ENCODE measurements at regions not wholly inside any gene's neighbourhood (a gene's known extent, or its start where the extent isn't known, plus 50 kb on each side); places are given as distances from the start of the nearest gene placed in this dataset.
"Not testable (repeated sequence)": the region's sequence is repeated elsewhere in the genome, so short reads cannot be mapped to it uniquely, and the experiment has no call there.

DNA sequence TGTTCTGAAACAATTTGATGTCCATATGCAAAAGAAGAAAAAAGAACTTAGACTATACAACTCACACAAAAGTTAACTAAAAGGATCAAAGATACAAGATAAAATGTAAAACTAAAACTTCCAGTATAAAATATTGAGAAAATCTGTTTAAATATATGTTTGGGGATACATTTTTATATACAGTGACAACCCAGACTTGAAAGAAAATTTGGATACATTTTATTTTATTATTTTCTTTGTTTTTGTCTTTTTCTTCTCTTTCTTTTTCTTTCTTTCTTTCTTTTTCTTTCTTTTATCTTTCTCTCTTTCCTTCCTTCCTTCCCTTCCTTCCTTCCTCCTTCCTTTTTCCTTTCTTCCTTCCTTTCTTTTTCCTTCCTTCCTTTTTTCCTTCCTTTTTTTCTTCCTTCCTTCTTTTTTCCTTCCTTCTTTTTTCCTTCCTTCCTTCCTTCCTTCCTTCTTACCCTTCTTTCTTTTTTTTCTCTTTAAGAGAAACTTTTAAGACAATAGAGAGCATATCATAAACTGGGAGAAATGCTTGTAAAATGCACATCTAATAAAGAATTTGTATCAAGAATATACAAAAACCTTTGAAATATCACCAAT is 954.5 kb upstream of the LRFN5 start:
- Histone ChIP-seq H3K9ac (ENCODE audit: low read length) (no peak overlapping the region), H3K4me1 (ENCODE audit: control insufficient read depth, insufficient read depth, low read length) (no peaks in the 10 kb centered on the region), H3K27me3 (replicated peaks; ENCODE audit: control insufficient read depth, insufficient read depth, low read length) (no peaks in the 10 kb centered on the region), H3K4me3 (ENCODE audit: low read length) (no peak overlapping the region), H3K9me3 (ENCODE audit: control insufficient read depth, low read length) (no peaks in the 10 kb centered on the region), H3K36me3 (ENCODE audit: control insufficient read depth, insufficient read depth, low read length, severe bottlenecking) (no peaks in the 10 kb centered on the region)
- DNase-seq (ENCODE audit: low read depth), result no peak

DNA sequence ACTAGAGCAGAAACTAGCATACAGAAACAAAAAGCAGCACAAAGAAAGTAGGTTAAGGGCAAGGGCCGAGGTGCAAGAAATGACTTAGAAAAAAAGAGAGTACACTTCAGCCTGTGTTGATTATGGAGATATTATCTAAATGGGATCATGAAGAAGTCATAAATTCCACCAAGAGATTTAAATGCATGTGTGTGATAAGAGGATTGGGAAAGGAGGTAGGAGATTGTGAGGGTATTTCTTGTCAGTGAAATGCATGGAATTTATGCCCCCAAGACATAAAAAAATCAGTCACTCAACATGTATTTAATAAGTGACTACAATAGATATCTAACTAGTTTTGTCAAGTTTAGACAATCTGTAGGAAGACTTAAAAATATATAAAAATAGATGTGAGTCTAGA is 976.2 kb upstream of the LRFN5 start:
- no peaks in the 10 kb centered on the region for H3K27me3 ChIP-seq (replicated peaks; ENCODE audit: control insufficient read depth, insufficient read depth, low read length)
- DNase-seq (ENCODE audit: low read depth), result no peak
- no peak overlapping the region for H3K9ac ChIP-seq (ENCODE audit: low read length)
- no peaks in the 10 kb centered on the region for H3K36me3 ChIP-seq (ENCODE audit: control insufficient read depth, insufficient read depth, low read length, severe bottlenecking)
- no peaks in the 10 kb centered on the region for H3K9me3 ChIP-seq (ENCODE audit: control insufficient read depth, low read length)
- H3K4me3 ChIP-seq (ENCODE audit: low read length), result no peak overlapping the region
- H3K4me1 ChIP-seq (ENCODE audit: control insufficient read depth, insufficient read depth, low read length), result no peaks in the 10 kb centered on the region

DNA sequence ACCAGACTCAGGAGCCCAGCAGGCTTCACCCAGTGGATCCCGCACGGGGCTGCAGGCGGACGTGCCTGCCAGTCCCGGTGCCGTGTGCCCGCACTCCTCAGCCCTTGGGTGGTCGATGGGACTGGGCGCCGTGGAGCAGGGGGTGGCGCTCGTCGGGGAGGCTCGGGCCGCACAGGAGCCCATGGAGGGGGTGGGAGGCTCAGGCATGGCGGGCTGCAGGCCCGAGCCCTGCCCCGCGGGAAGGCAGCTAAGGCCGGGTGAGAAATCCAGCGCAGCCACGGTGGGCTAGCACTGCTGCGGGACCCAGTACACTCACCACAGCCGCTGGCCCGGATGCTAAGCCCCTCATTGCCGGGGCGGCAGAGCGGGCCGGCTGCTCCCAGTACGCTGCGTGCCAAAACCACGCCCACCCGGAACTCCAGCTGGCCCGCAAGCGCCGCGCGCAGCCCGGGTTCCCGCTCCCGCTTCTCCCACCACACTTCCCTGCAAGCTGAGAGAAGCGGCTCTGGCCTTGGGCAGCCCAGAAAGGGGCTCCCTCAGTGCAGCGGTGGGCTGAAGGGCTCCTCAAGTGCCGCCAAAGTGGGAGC is 977.0 kb upstream of the LRFN5 start:
- H3K9me3 ChIP-seq (ENCODE audit: control insufficient read depth, low read length); H3K27me3 ChIP-seq (replicated peaks; ENCODE audit: control insufficient read depth, insufficient read depth, low read length); H3K4me3 ChIP-seq (ENCODE audit: low read length); H3K9ac ChIP-seq (ENCODE audit: low read length); H3K36me3 ChIP-seq (ENCODE audit: control insufficient read depth, insufficient read depth, low read length, severe bottlenecking); DNase-seq (ENCODE audit: low read depth); H3K4me1 ChIP-seq (ENCODE audit: control insufficient read depth, insufficient read depth, low read length): not testable (repeated sequence)

DNA sequence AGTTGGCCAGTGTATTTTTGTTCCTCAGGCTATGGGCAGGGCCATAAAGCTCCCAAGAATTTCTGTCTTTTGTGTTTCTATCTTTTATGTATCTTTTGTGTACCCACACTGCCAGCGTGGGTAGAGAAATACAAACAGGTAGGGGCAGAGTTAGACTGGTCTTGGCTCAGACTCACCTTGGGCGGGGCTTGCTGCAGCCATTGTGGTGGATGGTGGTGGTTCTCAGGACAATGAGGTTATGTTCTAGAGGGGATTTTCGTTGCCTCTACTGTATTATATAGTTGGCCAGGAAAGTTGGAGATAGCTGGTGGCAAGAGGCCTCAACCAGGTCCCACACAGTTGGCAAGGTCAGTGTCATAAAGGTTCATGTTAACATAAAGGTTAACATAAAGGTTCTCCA is 977.5 kb upstream of the LRFN5 start:
- DNase-seq (ENCODE audit: low read depth), result no peak
- Histone ChIP-seq H3K9me3 (ENCODE audit: control insufficient read depth, low read length) (no peaks in the 10 kb centered on the region), H3K4me3 (ENCODE audit: low read length) (no peak overlapping the region), H3K9ac (ENCODE audit: low read length) (no peak overlapping the region), H3K36me3 (ENCODE audit: control insufficient read depth, insufficient read depth, low read length, severe bottlenecking) (no peaks in the 10 kb centered on the region), H3K27me3 (replicated peaks; ENCODE audit: control insufficient read depth, insufficient read depth, low read length) (no peaks in the 10 kb centered on the region), H3K4me1 (ENCODE audit: control insufficient read depth, insufficient read depth, low read length) (no peaks in the 10 kb centered on the region)

DNA sequence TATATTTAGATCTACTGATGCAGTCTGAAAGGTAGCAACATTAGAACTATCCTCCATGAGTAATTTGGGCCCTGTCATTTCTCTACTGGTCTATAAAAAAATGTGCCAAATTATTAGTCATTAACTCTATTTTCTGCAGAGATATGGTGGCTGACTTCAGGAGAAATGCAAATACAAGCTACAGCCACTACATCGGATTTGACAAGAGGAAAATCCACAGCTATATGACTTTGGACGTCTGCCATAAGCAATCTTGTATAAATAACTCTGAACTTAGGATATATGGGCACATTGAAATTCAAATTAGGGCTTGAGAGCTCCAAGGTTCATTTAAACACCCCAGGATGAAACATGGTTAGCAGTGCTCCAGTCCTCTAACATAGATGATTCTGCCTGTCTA is 983.0 kb upstream of the LRFN5 start:
- Histone ChIP-seq H3K4me1 (ENCODE audit: control insufficient read depth, insufficient read depth, low read length) (no peaks in the 10 kb centered on the region), H3K9me3 (ENCODE audit: control insufficient read depth, low read length) (no peaks in the 10 kb centered on the region), H3K9ac (ENCODE audit: low read length) (no peak overlapping the region), H3K4me3 (ENCODE audit: low read length) (no peak overlapping the region), H3K36me3 (ENCODE audit: control insufficient read depth, insufficient read depth, low read length, severe bottlenecking) (no peaks in the 10 kb centered on the region), H3K27me3 (replicated peaks; ENCODE audit: control insufficient read depth, insufficient read depth, low read length) (no peaks in the 10 kb centered on the region)
- DNase-seq (ENCODE audit: low read depth), result no peak

DNA sequence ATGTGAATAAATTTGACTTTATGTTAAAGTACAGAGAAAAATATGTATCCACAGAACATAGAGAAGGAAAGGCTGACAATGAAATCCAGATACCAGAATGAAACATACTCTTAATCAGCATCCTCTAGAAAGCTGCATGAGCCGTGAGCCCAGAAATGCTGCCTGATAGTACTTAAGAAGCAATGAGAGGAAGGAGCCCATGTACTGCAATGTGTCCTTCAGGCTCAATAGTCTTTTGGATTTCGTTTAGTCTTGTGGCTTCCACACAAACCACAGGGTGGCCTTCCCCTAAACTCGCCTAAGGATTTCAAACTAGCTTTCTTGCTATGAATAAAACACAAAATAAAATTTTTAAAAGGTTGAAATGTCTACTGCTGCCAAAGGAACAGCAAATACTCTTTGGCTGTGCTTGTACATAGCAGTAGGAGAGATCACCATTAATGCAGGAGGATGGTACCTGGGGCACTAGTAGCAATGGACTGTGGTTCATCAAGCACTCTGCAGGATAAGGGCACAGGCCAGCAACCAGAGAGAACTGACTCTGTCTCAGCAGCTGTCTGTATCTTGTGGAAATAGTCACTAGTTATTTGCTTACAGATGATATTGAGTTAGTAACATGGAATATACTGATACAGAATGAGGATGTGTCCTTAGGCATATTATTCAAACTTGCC is 988.3 kb upstream of the LRFN5 start:
- no peak overlapping the region for H3K9ac ChIP-seq (ENCODE audit: low read length)
- H3K4me1 ChIP-seq (ENCODE audit: control insufficient read depth, insufficient read depth, low read length), result no peaks in the 10 kb centered on the region
- H3K27me3 ChIP-seq (replicated peaks; ENCODE audit: control insufficient read depth, insufficient read depth, low read length), result no peaks in the 10 kb centered on the region
- no peak for DNase-seq (ENCODE audit: low read depth)
- H3K9me3 ChIP-seq (ENCODE audit: control insufficient read depth, low read length), result no peaks in the 10 kb centered on the region
- H3K4me3 ChIP-seq (ENCODE audit: low read length), result no peak overlapping the region
- no peaks in the 10 kb centered on the region for H3K36me3 ChIP-seq (ENCODE audit: control insufficient read depth, insufficient read depth, low read length, severe bottlenecking)

DNA sequence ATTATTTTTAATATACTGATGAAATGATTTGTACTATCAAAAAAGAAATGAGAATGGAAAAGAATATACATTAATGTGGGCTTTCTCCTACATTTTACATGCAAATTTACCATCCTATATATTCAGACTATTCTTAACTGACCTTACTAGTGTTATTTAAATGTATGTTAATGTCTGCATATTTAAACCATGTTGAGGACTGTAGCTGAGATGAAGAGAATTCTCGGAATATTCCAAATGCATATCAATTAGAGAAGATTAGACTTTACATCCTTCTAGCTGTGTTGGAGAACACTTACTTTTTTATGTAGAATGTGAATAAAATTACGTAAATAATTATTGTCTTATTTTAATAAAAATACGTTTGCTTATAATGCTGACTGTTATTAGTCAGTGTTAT is 990.1 kb upstream of the LRFN5 start:
- DNase-seq (ENCODE audit: low read depth), result no peak
- Histone ChIP-seq H3K4me3 (ENCODE audit: low read length) (no peak overlapping the region), H3K27me3 (replicated peaks; ENCODE audit: control insufficient read depth, insufficient read depth, low read length) (no peaks in the 10 kb centered on the region), H3K9ac (ENCODE audit: low read length) (no peak overlapping the region), H3K4me1 (ENCODE audit: control insufficient read depth, insufficient read depth, low read length) (no peaks in the 10 kb centered on the region), H3K9me3 (ENCODE audit: control insufficient read depth, low read length) (no peaks in the 10 kb centered on the region), H3K36me3 (ENCODE audit: control insufficient read depth, insufficient read depth, low read length, severe bottlenecking) (no peaks in the 10 kb centered on the region)

DNA sequence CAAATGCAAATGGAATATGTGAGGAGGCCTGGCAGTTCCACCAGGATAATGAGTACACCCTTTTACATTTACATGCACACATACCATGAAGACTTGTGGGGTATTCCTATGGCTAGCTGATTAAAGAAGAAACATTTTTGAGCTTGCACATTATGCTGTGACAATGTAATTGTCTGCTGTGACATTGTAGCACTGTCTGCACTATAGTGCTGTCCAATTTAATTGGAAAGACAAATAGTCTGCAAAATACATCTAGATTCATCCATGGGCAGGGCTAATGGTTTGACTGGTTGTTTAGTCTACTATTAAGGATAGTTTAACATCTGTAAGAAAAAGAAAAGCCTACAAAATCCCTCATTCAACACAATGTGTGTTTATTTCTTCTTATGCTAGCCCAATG is 1005.6 kb upstream of the LRFN5 start:
- no peak overlapping the region for H3K9ac ChIP-seq (ENCODE audit: low read length)
- no peaks in the 10 kb centered on the region for H3K27me3 ChIP-seq (replicated peaks; ENCODE audit: control insufficient read depth, insufficient read depth, low read length)
- no peaks in the 10 kb centered on the region for H3K9me3 ChIP-seq (ENCODE audit: control insufficient read depth, low read length)
- no peak for DNase-seq (ENCODE audit: low read depth)
- H3K36me3 ChIP-seq (ENCODE audit: control insufficient read depth, insufficient read depth, low read length, severe bottlenecking), result no peaks in the 10 kb centered on the region
- H3K4me3 ChIP-seq (ENCODE audit: low read length), result no peak overlapping the region
- peaks cover 3% of the 10 kb centered on the region for H3K4me1 ChIP-seq (ENCODE audit: control insufficient read depth, insufficient read depth, low read length)

DNA sequence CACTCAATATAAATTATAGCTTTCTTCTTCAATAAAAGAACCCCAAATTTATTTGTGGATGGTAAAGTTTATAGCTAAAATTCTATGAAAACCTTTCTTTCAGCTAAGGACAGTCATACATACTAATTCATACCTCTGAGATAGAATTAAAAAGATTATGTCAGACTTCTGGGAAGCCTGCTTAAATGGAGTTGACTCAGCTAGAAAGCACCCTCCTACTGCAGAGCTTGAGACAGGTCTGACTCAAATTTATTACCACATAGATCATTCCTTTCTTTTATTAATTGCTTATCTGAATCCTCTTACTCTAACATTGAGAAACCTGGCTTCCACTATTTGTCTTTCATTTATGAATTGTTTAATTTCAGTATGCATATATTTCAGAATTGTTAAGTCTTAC is 1007.0 kb upstream of the LRFN5 start:
- no peak overlapping the region for H3K4me3 ChIP-seq (ENCODE audit: low read length)
- H3K36me3 ChIP-seq (ENCODE audit: control insufficient read depth, insufficient read depth, low read length, severe bottlenecking), result no peaks in the 10 kb centered on the region
- peaks cover 3% of the 10 kb centered on the region for H3K4me1 ChIP-seq (ENCODE audit: control insufficient read depth, insufficient read depth, low read length)
- H3K27me3 ChIP-seq (replicated peaks; ENCODE audit: control insufficient read depth, insufficient read depth, low read length), result no peaks in the 10 kb centered on the region
- no peak for DNase-seq (ENCODE audit: low read depth)
- no peak overlapping the region for H3K9ac ChIP-seq (ENCODE audit: low read length)
- no peaks in the 10 kb centered on the region for H3K9me3 ChIP-seq (ENCODE audit: control insufficient read depth, low read length)

DNA sequence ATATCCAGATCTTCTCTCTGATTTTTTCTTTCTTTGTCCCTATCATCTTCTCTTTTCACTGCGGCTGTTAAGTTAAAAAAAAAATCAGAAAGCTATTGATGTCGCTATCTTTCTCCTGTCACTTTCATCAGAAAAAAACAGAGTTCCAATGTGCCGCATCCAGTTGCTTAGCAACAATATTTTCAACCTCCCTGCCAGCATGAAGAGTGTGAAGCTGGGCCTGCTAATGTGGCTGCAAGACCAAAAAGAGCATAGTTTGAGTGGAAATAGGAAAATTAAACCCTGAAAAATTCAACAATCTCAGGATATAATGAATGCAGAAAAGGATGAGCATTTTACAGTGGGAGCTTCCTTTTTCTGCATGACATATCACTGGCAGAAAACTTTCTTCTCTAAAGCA is 1025.4 kb upstream of the LRFN5 start:
- no peaks in the 10 kb centered on the region for H3K27me3 ChIP-seq (replicated peaks; ENCODE audit: control insufficient read depth, insufficient read depth, low read length)
- no peaks in the 10 kb centered on the region for H3K36me3 ChIP-seq (ENCODE audit: control insufficient read depth, insufficient read depth, low read length, severe bottlenecking)
- H3K9me3 ChIP-seq (ENCODE audit: control insufficient read depth, low read length), result no peaks in the 10 kb centered on the region
- no peak overlapping the region for H3K9ac ChIP-seq (ENCODE audit: low read length)
- H3K4me1 ChIP-seq (ENCODE audit: control insufficient read depth, insufficient read depth, low read length), result no peaks in the 10 kb centered on the region
- DNase-seq (ENCODE audit: low read depth), result no peak
- H3K4me3 ChIP-seq (ENCODE audit: low read length), result no peak overlapping the region

DNA sequence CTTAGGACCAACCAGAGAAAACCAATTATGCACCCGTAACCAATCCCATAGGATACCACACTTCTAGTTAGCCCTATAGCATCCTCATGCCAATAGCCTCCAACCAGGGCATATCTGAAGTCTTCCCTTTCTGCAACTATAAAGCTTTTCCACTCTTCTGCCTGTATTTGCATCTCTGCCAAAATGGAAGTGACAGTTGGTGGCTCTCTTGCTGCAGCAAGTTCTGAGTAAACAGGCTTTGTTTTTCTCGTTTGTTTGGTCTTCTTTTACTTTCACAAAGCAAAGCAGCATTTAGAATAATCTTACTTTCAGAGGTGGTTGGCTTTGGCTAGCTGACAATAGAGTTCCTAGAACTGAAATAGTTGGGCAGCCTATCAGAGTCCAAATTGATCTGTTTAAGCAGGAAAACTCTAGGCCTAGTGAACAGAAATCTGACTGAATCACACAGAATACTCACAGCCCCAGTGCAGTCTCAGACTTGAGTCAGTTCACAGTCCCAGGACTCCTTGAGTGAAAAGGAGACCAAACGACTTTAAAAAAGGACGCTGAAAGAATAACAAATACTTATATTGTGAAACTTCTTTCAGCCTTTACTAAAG is 1029.7 kb upstream of the LRFN5 start:
- H3K9ac ChIP-seq (ENCODE audit: low read length), result no peak overlapping the region
- H3K27me3 ChIP-seq (replicated peaks; ENCODE audit: control insufficient read depth, insufficient read depth, low read length), result no peaks in the 10 kb centered on the region
- no peak overlapping the region for H3K4me3 ChIP-seq (ENCODE audit: low read length)
- no peaks in the 10 kb centered on the region for H3K9me3 ChIP-seq (ENCODE audit: control insufficient read depth, low read length)
- no peak for DNase-seq (ENCODE audit: low read depth)
- H3K4me1 ChIP-seq (ENCODE audit: control insufficient read depth, insufficient read depth, low read length), result no peaks in the 10 kb centered on the region
- H3K36me3 ChIP-seq (ENCODE audit: control insufficient read depth, insufficient read depth, low read length, severe bottlenecking), result no peaks in the 10 kb centered on the region

Data from adipocyte (in vitro differentiated cells).